ENCODE measurements at regions not wholly inside any gene's neighbourhood (a gene's known extent, or its start where the extent isn't known, plus 50 kb on each side); places are given as distances from the start of the nearest gene placed in this dataset.

- TF ChIP-seq, protein P1, sequence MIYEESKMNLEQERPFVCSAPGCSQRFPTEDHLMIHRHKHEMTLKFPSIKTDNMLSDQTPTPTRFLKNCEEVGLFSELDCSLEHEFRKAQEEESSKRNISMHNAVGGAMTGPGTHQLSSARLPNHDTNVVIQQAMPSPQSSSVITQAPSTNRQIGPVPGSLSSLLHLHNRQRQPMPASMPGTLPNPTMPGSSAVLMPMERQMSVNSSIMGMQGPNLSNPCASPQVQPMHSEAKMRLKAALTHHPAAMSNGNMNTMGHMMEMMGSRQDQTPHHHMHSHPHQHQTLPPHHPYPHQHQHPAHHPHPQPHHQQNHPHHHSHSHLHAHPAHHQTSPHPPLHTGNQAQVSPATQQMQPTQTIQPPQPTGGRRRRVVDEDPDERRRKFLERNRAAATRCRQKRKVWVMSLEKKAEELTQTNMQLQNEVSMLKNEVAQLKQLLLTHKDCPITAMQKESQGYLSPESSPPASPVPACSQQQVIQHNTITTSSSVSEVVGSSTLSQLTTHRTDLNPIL (CRISPR knock-in tag; IDR thresholded peaks at IDR 0.05; ENCODE audit: low read depth), result no peak
- TF ChIP-seq PATZ1 (CRISPR knock-in tag; IDR thresholded peaks at IDR 0.05; ENCODE audit: borderline replicate concordance) (no peak), ZFP3 (CRISPR knock-in tag; IDR thresholded peaks at IDR 0.05) (no peak), RARB (CRISPR knock-in tag; IDR thresholded peaks at IDR 0.05) (no peak), ISL1 (CRISPR knock-in tag; IDR thresholded peaks at IDR 0.05) (no peak), ZNF70 (CRISPR knock-in tag; IDR thresholded peaks at IDR 0.05) (no peak), ZNF8 (CRISPR knock-in tag; IDR thresholded peaks at IDR 0.05) (no peak), SNAI2 (CRISPR knock-in tag; IDR thresholded peaks at IDR 0.05) (no peak), ZNF565 (CRISPR knock-in tag; conservative IDR thresholded peaks at IDR 0.05; ENCODE audit: low read depth) (no peak), ARNTL (CRISPR knock-in tag; IDR thresholded peaks at IDR 0.05; ENCODE audit: borderline replicate concordance, low read depth) (no peak), GLIS3 (CRISPR knock-in tag; IDR thresholded peaks at IDR 0.05) (no peak)
Measured at GRCh38 chr6:137941995-137942394, 74.9 kb downstream of the TNFAIP3 start.
